Heart left ventricle (tissue), 16 donors: ENCODE measurements at regions not wholly inside any gene's neighbourhood (a gene's known extent, or its start where the extent isn't known, plus 50 kb on each side); places are given as distances from the start of the nearest gene placed in this dataset.
"Not testable (repeated sequence)": the region's sequence is repeated elsewhere in the genome, so short reads cannot be mapped to it uniquely, and the experiment has no call there.

ENCODE experiments used
- ATAC-seq, 4 donors: fragments of 200-7000 bp; cut with Tn5 transposase; one replicate each; pipeline ENCODE4 v1.9.1; 2020 to 2022; ENCODE audit warnings: moderate library complexity in 4 of 4, mild to moderate bottlenecking in 3 of 4, moderate number of reproducible peaks in 1 of 4
- DNase-seq, 5 donors: peaks; one replicate each; pipeline ENCODE4 v3.0.0-alpha.2; 2020
- H3K27ac ChIP-seq, 12 donors: fragments of 200-600 bp; sonication (generic) in 4 of 12; one replicate each; pipeline versions ENCODE4 v1.5.0 to v1.8.0; 2016 to 2022; ENCODE audit warnings: mild to moderate bottlenecking in 2 of 12
- H3K27me3 ChIP-seq, 9 donors: fragments of 200-600 bp; sonication (generic) in 2 of 9; one replicate each; pipeline versions ENCODE4 v1.5.1 to v1.8.0; 2016 to 2022; ENCODE audit warnings: mild to moderate bottlenecking in 3 of 9
- H3K36me3 ChIP-seq, 9 donors: fragments of 200-600 bp; sonication (generic) in 2 of 9; one replicate each; pipeline versions ENCODE4 v1.5.0 to v1.8.0; 2018 to 2022; ENCODE audit warnings: mild to moderate bottlenecking in 2 of 9
- H3K4me1 ChIP-seq, 12 donors: fragments of 200-600 bp; sonication (generic) in 4 of 12; one replicate each; pipeline versions ENCODE4 v1.5.0 to v1.8.0; 2016 to 2022; ENCODE audit warnings: mild to moderate bottlenecking in 3 of 12
- H3K4me3 ChIP-seq, 12 donors: fragments of 200-600 bp; sonication (generic) in 4 of 12; one replicate each; pipeline versions ENCODE4 v1.5.0 to v1.8.0; 2017 to 2022; ENCODE audit warnings: mild to moderate bottlenecking in 9 of 12, moderate library complexity in 4 of 12
- H3K9me3 ChIP-seq, 12 donors: fragments of 200-600 bp; sonication (generic) in 4 of 12; one replicate each; pipeline versions ENCODE4 v1.5.0 to v1.8.0; 2016 to 2022; ENCODE audit warnings: mild to moderate bottlenecking in 1 of 12
- CTCF ChIP-seq, 12 donors: fragments of 200-600 bp; sonication (generic) in 4 of 12; IDR thresholded peaks; one replicate each; pipeline versions ENCODE4 v1.5.0 to v1.8.0; 2018 to 2022; ENCODE audit warnings: antibody characterized with exemption in 12 of 12, mild to moderate bottlenecking in 5 of 12
- POLR2A ChIP-seq, 2 donors: fragments of 450-650 bp; IDR thresholded peaks; one replicate each; pipeline ENCODE4 v1.6.1; 2017; ENCODE audit warnings: antibody characterized with exemption in 2 of 2, mild to moderate bottlenecking in 2 of 2, moderate library complexity in 2 of 2
- WGBS, 4 donors: extraction: QIAGEN DNeasy Blood & Tissue Kit in 2 of 4; methylation state at CpG; one replicate each; pipeline versions ENCODE4 v1.1.5 to v1.1.7; 2013 to 2018; 5-methylcytosine and 5-hydroxymethylcytosine counted together
- intact Hi-C, 10 donors: fragments of 100-400 bp; cut with DNase I; formaldehyde crosslinking; loops; one replicate each; pipeline versions ENCODE4 v1.11.1 to v1.14.2; 2022
- donor health status: ischemic (EF 13 %, LVEDD 7.1; RV severe dilation, severe dysfunction).
- donor health status: healthy with polysubstance abuse.
- donor health status: DM: no; HTN: yes; CAD: no.
- donor health status: DM: no; HTN: no; CAD: no.
- donor health status: ischemic (EF 25% LVEDD 6.9; RV normal size, moderate dysfunction).
- donor health status: ischemic (EF 25% LVEDD 5.7; RV mildly dilated, moderate dysfunction).
- donor health status: healthy.
- donor health status: DM: yes; HTN: yes; CAD: no.
- donor health status: ischemic (EF 35%, LVEDD 5.7; RV mildly dilated, moderate dysfunction).
- donor health status: nonischemic (EF 11% LVEDD 7.7; RV severe dilation, severe dysfunction).
- donor health status: DM: yes; HTN: yes; CAD: no.
- donor health status: PGD.
- donor health status: ischemic (EF 29% LVEDD 5.4; RV normal size, mild dysfunction).
- donor health status: nonischemic (EF 23%, LVEDD 6.1; RV moderate dilation, normal function).

GRCh38 chr7:65105650-65106203 lies 99.2 kb upstream of the ERV3-1 start:
- H3K36me3 ChIP-seq, DNase-seq, H3K27ac ChIP-seq, intact Hi-C loops, H3K27me3 ChIP-seq, ATAC-seq, H3K4me3 ChIP-seq, H3K9me3 ChIP-seq, H3K4me1 ChIP-seq: not testable (repeated sequence)
- 67 to 82% (median 69%) methylated on average over 1 of the region's 1 CpG for WGBS, 4 donors

GRCh38 chr7:65100499-65100898 lies 94.0 kb upstream of the ERV3-1 start:
- H3K9me3 ChIP-seq, ATAC-seq, H3K36me3 ChIP-seq, H3K27me3 ChIP-seq, H3K27ac ChIP-seq, H3K4me3 ChIP-seq, intact Hi-C loops, H3K4me1 ChIP-seq, DNase-seq: not testable (repeated sequence)
- WGBS, 4 donors, result 95 to 99% (median 97%) methylated on average over 4 of the region's 4 CpGs

- intact Hi-C loops, H3K27me3 ChIP-seq, H3K4me1 ChIP-seq, ATAC-seq, H3K9me3 ChIP-seq, DNase-seq, H3K36me3 ChIP-seq: not testable (repeated sequence)
- H3K4me3 ChIP-seq, result peak overlapping the region; percentile 53 to 87 (median 78)
- H3K27ac ChIP-seq, result peak overlapping the region; percentile 58 to 90 (median 84)
- WGBS, 4 donors, result 96 to 98% (median 97%) methylated on average over 19 of the region's 19 CpGs
Observed at GRCh38 chr7:65081669-65082055, 75.2 kb upstream of the ERV3-1 start.

GRCh38 chr7:65080799-65081668 lies 74.5 kb upstream of the ERV3-1 start:
- H3K4me1 ChIP-seq, intact Hi-C loops, H3K36me3 ChIP-seq, H3K9me3 ChIP-seq, H3K27me3 ChIP-seq: not testable (repeated sequence)
- 3 to 56% (median 7%) methylated on average over 21 to 52 of the region's 53 CpGs for whole genome bisulfite sequencing, 4 donors
- ATAC-seq (peak; percentile 100), DNase-seq (peak; percentile 96 to 97 (median 97))
- H3K27ac ChIP-seq, result peak overlapping the region; percentile 59 to 90 (median 84)
- TF ChIP-seq CTCF (IDR thresholded peaks at IDR 0.05), result peak in 1 of 12 donors; percentile 11
- peak in 1 of 2 donors; percentile 52 for TF ChIP-seq POLR2A (IDR thresholded peaks at IDR 0.05)
- peak overlapping the region; percentile 53 to 87 (median 78) for H3K4me3 ChIP-seq

- H3K4me3 ChIP-seq, intact Hi-C loops, H3K27ac ChIP-seq, H3K4me1 ChIP-seq, H3K9me3 ChIP-seq, H3K27me3 ChIP-seq, DNase-seq: not testable (repeated sequence)
- ATAC-seq, result peak in 2 of 4 donors; percentile 15 to 44
- WGBS, 4 donors, result 80 to 95% (median 92%) methylated on average over 4 to 26 of the region's 33 CpGs
- H3K36me3 ChIP-seq, result peaks cover 0 to 23% (median 8%) of the 10 kb centered on the region in 9 donors
Observed at GRCh38 chr7:65074959-65075358, 68.5 kb upstream of the ERV3-1 start.

GRCh38 chr7:65073160-65073559 lies 66.7 kb upstream of the ERV3-1 start:
- intact Hi-C loops, H3K27ac ChIP-seq, H3K4me1 ChIP-seq, H3K9me3 ChIP-seq, DNase-seq, H3K4me3 ChIP-seq, H3K27me3 ChIP-seq: not testable (repeated sequence)
- H3K36me3 ChIP-seq, result peaks cover 0 to 39% (median 8%) of the 10 kb centered on the region in 9 donors
- WGBS, 4 donors, result 51 to 61% (median 58%) methylated on average over 3 of the region's 3 CpGs; no CpG with 5 or more reads in 1 of the 4 donors
- ATAC-seq, result peak in 1 of 4 donors; percentile 53

- H3K27me3 ChIP-seq, H3K9me3 ChIP-seq, H3K4me1 ChIP-seq, H3K27ac ChIP-seq, intact Hi-C loops, H3K4me3 ChIP-seq, DNase-seq, ATAC-seq: not testable (repeated sequence)
- 95 to 98% (median 96%) methylated on average over 7 of the region's 7 CpGs for WGBS, 4 donors
- peaks cover 0 to 46% (median 10%) of the 10 kb centered on the region in 9 donors for H3K36me3 ChIP-seq
Observed at GRCh38 chr7:65071854-65072431, 65.5 kb upstream of the ERV3-1 start.

- H3K27me3 ChIP-seq, ATAC-seq, H3K4me3 ChIP-seq, H3K27ac ChIP-seq, H3K9me3 ChIP-seq, DNase-seq, intact Hi-C loops, H3K4me1 ChIP-seq: not testable (repeated sequence)
- 95 to 100% (median 98%) methylated on average over 1 of the region's 1 CpG for WGBS, 4 donors
- H3K36me3 ChIP-seq, result peaks cover 0 to 66% (median 15%) of the 10 kb centered on the region in 9 donors
Observed at GRCh38 chr7:65069476-65069875, 63.0 kb upstream of the ERV3-1 start.

GRCh38 chr7:65062566-65062965 lies 56.1 kb upstream of the ERV3-1 start:
- intact Hi-C loops, H3K4me1 ChIP-seq, H3K9me3 ChIP-seq, H3K4me3 ChIP-seq, ATAC-seq, H3K27ac ChIP-seq, DNase-seq, H3K27me3 ChIP-seq: not testable (repeated sequence)
- WGBS, 4 donors, result 59 to 64% (median 62%) methylated on average over 2 of the region's 2 CpGs
- H3K36me3 ChIP-seq, result peaks cover 0 to 38% (median 7%) of the 10 kb centered on the region in 9 donors
